OCI-LY1 (cell line): ENCODE measurements at regions not wholly inside any gene's neighbourhood (a gene's known extent, or its start where the extent isn't known, plus 50 kb on each side); places are given as distances from the start of the nearest gene placed in this dataset.

Experiments
- H2AFZ ChIP-seq: fragments of 200-600 bp; sonication (generic), shearing (Covaris generic); 2 replicates; pipeline ENCODE4 v1.6.0; 2014; ENCODE audit warnings: antibody characterized with exemption, mild to moderate bottlenecking, low read length
- H3F3A ChIP-seq: fragments of 200-600 bp; sonication (generic), shearing (Covaris generic); 2 replicates; pipeline ENCODE4 v1.6.0; 2014; ENCODE audit warnings: mild to moderate bottlenecking, antibody characterized with exemption, low read length, moderate library complexity; ENCODE audit not compliant: insufficient read depth
- H3K27ac ChIP-seq: fragments of 200-600 bp; sonication (generic); 2 replicates; pipeline ENCODE4 v1.5.1; 2014; ENCODE audit warnings: low read length, mixed run types, mild to moderate bottlenecking, low read depth; ENCODE audit not compliant: poor library complexity, severe bottlenecking
- H3K27me3 ChIP-seq: fragments of 200-600 bp; sonication (generic); 2 replicates; pipeline ENCODE4 v1.6.0; 2014; ENCODE audit warnings: antibody characterized with exemption, mild to moderate bottlenecking, low read length, moderate library complexity; ENCODE audit not compliant: insufficient read depth
- H3K36me3 ChIP-seq: fragments of 200-600 bp; sonication (generic); 2 replicates; pipeline ENCODE4 v1.6.1; 2014; ENCODE audit warnings: mild to moderate bottlenecking, antibody characterized with exemption, low read length, moderate library complexity, mixed read lengths; ENCODE audit not compliant: insufficient read depth
- H3K4me1 ChIP-seq: fragments of 200-600 bp; sonication (generic); 2 replicates; pipeline ENCODE4 v1.5.1; 2014; ENCODE audit warnings: mild to moderate bottlenecking, low read length, moderate library complexity; ENCODE audit not compliant: insufficient read depth, severe bottlenecking
- H3K4me2 ChIP-seq: fragments of 200-600 bp; sonication (generic), shearing (Covaris generic); 2 replicates; pipeline ENCODE4 v1.6.1; 2014; ENCODE audit warnings: low read length
- H3K4me3 ChIP-seq: fragments of 200-600 bp; sonication (generic); 2 replicates; pipeline ENCODE4 v1.5.1; 2014; ENCODE audit warnings: low read length, low read depth, mild to moderate bottlenecking, mixed read lengths; ENCODE audit not compliant: poor library complexity, severe bottlenecking
- H3K79me2 ChIP-seq: fragments of 200-600 bp; shearing (Covaris generic); 2 replicates; pipeline ENCODE4 v1.6.1; 2016; ENCODE audit warnings: mixed run types, low read length, mixed read lengths; ENCODE audit not compliant: insufficient read depth
- H3K9ac ChIP-seq: fragments of 200-600 bp; sonication (generic), shearing (Covaris generic); 2 replicates; pipeline ENCODE4 v1.6.1; 2014; ENCODE audit warnings: mild to moderate bottlenecking, low read length, mixed read lengths
- H3K9me2 ChIP-seq: fragments of 200-600 bp; sonication (generic), shearing (Covaris generic); 2 replicates; pipeline ENCODE4 v1.6.1; 2014; ENCODE audit warnings: low read depth, mild to moderate bottlenecking, low read length, mixed read lengths
- H3K9me3 ChIP-seq: fragments of 200-600 bp; shearing (Covaris generic); 2 replicates; pipeline ENCODE4 v1.6.1; 2014; ENCODE audit warnings: low read length, mixed read lengths
- H4K20me1 ChIP-seq: fragments of 200-600 bp; sonication (generic), shearing (Covaris generic); 2 replicates; pipeline ENCODE4 v1.6.0; 2016; ENCODE audit warnings: mild to moderate bottlenecking, low read length; ENCODE audit not compliant: insufficient read depth
- CTCF ChIP-seq: fragments of 200-600 bp; sonication (generic), shearing (Covaris generic); IDR thresholded peaks from 2 replicates; pipeline ENCODE4 v1.5.1; 2017; ENCODE audit warnings: mild to moderate bottlenecking, antibody characterized with exemption, low read length, moderate library complexity, mixed read lengths
- EZH2 ChIP-seq: fragments of 200-600 bp; sonication (generic), shearing (Covaris generic); IDR thresholded peaks from 2 replicates; pipeline ENCODE4 v1.8.0; 2017; ENCODE audit warnings: borderline replicate concordance, mixed run types, mild to moderate bottlenecking, antibody characterized with exemption, low read length, moderate library complexity, mixed read lengths

GRCh38 chr5:56337715-56338319 lies 104.7 kb upstream of the ANKRD55 start:
- no peaks in the 10 kb centered on the region for H3F3A ChIP-seq
- no peaks in the 10 kb centered on the region for H3K4me1 ChIP-seq
- no peak overlapping the region for H3K4me3 ChIP-seq
- H3K9me2 ChIP-seq: no peaks in the 10 kb centered on the region
- no peaks in the 10 kb centered on the region; the same call in 1 of the 2 replicates for H3K36me3 ChIP-seq
- no peak overlapping the region for H3K4me2 ChIP-seq
- H4K20me1 ChIP-seq: no peaks in the 10 kb centered on the region
- no peak overlapping the region for H3K9ac ChIP-seq
- H3K27me3 ChIP-seq: no peaks in the 10 kb centered on the region
- no peak overlapping the region for H2AFZ ChIP-seq
- H3K79me2 ChIP-seq: no peaks in the 10 kb centered on the region
- TF ChIP-seq CTCF: no peak
- no peak for TF ChIP-seq EZH2
- H3K9me3 ChIP-seq: peaks cover 6% of the 10 kb centered on the region; the same call in 1 of the 2 replicates
- H3K27ac ChIP-seq: no peak overlapping the region

- Histone ChIP-seq H3K9me2 (no peaks in the 10 kb centered on the region), H3F3A (no peaks in the 10 kb centered on the region), H3K27me3 (no peaks in the 10 kb centered on the region), H3K27ac (no peak overlapping the region), H2AFZ (no peak overlapping the region), H4K20me1 (no peaks in the 10 kb centered on the region), H3K4me1 (no peaks in the 10 kb centered on the region), H3K36me3 (no peaks in the 10 kb centered on the region; the same call in 1 of the 2 replicates), H3K4me3 (no peak overlapping the region), H3K4me2 (no peak overlapping the region), H3K79me2 (no peaks in the 10 kb centered on the region), H3K9ac (no peak overlapping the region), H3K9me3 (peaks cover 6% of the 10 kb centered on the region; the same call in 1 of the 2 replicates)
- TF ChIP-seq EZH2: no peak
- TF ChIP-seq CTCF: no peak
Measured at GRCh38 chr5:56335212-56335611, 102.1 kb upstream of the ANKRD55 start.

- Histone ChIP-seq H3K79me2 (no peaks in the 10 kb centered on the region), H3K9me3 (peaks cover 6% of the 10 kb centered on the region; the same call in 1 of the 2 replicates), H3K4me3 (no peak overlapping the region), H3K4me1 (peaks cover 12% of the 10 kb centered on the region), H2AFZ (no peak overlapping the region), H3K27ac (no peak overlapping the region), H3K9ac (no peak overlapping the region), H3K36me3 (no peaks in the 10 kb centered on the region; the same call in 1 of the 2 replicates), H3K27me3 (no peaks in the 10 kb centered on the region), H3F3A (no peaks in the 10 kb centered on the region), H3K4me2 (no peak overlapping the region), H4K20me1 (no peaks in the 10 kb centered on the region), H3K9me2 (no peaks in the 10 kb centered on the region)
- TF ChIP-seq CTCF (no peak), EZH2 (no peak)
Measured at GRCh38 chr5:56330806-56331205, 97.7 kb upstream of the ANKRD55 start.
